T-helper 2 cell treated with Interferon-gamma antibody and Interleukin-4, amounts not matched to agents 100 ng/mL and 5 ng/mL, for 36 hours (primary cell): ENCODE measurements at regions not wholly inside any gene's neighbourhood (a gene's known extent, or its start where the extent isn't known, plus 50 kb on each side); places are given as distances from the start of the nearest gene placed in this dataset.

Source experiments
- intact Hi-C: fragments of 100-400 bp; cut with micrococcal nuclease; formaldehyde crosslinking; loops from one replicate; pipeline ENCODE4 v1.15.1; 2023

DNA sequence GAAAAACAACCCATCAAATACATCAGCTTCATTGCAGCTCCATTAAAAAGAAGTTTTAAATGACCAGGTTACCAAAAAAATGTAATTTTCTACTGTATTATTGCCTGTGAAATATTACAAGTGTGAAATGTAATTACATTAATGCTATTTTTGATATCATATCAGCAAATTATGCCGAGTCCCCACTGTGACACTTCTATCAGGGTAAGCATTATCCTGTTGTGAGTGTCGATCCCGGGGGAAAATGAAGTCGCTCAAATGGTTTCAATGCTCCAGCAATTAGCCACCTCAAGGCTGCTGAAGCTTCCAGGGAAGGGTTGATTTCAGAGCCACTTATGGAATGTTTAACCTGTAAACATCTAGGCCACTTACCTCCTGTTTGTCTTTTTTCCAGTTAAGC, 70.4 kb downstream of the RCN1 start:
- intact Hi-C loops: no loop called here

DNA sequence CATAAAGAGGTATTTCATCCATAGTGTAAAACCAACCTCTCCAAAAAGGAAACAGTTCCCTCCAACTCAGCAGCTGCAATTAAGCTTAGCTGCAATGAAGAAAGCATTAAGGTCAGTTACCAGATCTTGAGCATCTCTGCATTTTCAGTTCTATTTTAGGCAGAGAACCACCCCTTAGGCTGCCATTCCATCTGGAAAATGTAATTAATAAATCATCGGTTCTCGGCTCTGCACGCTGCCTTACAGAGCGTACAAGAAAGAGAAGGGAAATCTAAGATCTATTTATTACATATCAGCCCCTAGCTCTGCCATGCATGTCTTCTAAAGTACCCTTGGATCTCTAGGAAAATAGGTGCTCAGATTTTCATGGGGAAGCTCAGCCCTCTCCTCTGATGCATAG, 71.5 kb downstream of the RCN1 start:
- intact Hi-C loops: no loop called here

DNA sequence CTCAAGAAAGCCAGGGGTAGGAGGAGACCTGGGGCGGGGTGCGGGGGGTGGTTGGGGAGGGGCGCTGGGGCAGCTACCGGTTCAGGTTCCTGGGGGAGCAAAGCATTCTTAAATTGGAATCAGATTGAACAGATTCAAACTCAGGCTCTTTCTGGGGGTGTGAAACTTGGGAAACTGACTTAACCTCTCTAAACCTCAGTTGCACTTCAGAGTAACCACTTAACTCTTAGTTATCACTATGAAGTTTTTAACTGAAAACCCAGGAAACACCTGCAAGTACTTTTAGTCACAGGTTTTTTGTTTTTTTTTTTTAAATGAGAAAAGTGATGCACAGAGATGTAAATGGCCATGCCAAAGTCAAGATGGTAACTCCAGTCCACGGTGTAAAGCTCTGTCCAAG, 72.0 kb downstream of the RCN1 start:
- intact Hi-C loops: no loop called here

DNA sequence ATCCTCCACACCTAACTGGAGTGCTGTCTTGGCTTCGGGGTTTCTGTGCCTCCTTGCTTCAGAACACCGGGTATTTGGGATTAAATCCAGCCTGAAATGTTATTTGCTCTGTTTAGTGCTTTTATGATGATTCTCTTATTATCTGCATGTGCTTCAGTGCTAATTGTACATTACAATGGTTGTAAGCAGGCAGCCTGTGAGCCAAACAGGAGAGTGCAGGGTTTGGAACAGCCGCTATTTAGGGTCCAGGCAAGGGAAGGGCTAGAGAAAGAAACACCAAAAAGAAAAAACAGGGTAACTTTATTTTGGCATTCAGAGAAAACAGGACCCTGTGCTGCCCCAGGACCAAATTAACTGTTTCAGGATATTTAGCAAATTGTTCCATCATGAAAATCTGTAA, 72.7 kb downstream of the RCN1 start:
- intact Hi-C loops: no loop called here

DNA sequence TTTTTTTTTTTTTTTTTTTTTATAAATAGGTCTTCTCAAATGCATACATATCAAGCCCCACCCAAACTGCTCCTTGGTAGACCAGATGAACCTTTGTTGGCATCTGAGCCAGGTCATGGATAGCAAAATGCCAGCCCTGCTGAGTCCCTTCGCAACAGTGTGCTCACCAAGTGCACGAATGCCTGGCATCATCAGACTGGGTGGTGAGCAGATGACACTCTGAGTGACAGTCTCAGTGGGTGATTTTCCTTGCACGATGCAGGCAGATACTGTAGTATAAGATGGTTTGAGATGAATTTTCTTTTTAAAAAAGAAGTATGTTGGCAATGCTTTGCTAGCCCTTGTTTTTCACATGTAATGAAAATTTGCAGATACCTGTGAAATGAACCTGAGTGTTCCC, 74.0 kb downstream of the RCN1 start:
- intact Hi-C loops: no loop called here

DNA sequence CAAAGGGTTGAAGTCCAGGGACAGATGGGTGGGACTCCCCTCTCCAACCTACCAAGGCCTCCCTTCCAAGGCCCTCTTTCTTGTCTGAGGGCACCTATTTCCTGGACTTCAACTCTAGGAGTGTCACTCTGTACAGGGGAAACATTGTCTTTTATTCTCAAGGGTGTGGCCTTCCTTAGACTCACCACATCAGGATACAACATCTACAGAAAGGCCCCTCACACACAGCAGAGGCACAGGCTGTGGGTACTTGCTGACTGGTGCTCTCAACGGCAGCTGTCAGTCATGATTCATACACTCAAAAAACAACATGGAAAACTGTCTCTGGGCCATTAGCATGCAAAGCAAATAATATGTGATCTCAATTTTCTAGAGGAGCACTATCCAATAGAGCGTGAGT, 78.0 kb downstream of the RCN1 start:
- intact Hi-C loops: no loop called here

DNA sequence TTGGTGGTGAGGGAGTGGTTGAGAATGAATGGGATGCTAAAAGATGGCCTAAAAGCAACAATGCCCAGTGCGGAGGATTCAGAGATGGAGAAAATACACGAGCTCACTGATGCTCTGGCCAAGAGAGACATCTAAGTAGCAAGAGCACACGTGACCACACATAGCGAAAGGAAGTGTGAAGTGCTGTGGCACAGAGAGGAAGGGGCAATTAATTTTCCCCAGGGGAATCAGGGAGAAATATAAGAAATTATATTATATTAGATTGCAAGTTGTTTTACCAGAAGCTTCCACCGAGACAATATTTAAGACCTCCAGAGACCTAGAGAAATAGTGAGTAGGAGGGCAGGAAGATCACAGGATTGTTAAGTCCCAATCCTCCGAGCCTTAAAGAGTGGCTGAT, 80.6 kb downstream of the RCN1 start:
- intact Hi-C loops: loop anchor here (10.0 kb wide), 1 partner anchor 777 kb away; no protein-coding TSS in a partner anchor

DNA sequence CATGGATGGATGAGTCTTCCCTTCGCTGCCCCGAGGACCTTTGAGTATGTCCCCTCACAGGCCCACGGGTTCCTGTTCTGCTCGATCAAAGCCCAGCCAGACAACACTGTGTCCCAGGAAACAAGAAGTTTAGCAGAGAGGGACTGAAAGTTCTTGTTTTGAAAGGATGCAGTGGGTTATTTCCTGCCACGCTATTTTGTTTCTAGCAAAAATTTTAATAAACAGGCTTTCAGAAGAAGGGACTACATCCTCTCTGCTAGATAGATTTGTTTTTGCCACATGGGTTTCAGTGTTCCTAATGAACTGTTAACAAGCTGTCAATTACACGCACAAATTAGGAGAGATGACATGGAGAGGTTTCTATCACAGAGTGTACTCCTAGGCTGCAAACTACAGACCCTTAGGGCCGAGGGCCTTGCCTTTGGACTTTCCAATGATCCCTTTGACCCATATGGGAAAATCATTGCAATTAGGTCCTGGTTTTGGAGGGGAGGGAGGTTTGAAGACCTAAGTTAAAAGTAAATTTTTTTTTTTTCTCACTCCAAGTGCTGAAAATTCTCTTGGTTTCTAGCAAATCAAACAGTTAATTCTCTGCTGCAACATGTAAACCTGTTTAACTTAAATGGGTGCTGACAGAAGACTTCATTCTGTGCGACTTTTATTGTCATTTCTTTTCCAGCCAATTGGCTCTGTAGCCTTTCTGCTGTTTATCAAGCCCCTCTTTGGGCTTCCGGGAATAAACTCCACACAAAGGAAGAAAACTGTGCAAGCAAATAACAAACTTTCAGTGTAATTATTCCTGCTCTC, 81.4 kb downstream of the RCN1 start:
- intact Hi-C loops: loop anchor here (10.0 kb wide), 1 partner anchor 777 kb away; no protein-coding TSS in a partner anchor

DNA sequence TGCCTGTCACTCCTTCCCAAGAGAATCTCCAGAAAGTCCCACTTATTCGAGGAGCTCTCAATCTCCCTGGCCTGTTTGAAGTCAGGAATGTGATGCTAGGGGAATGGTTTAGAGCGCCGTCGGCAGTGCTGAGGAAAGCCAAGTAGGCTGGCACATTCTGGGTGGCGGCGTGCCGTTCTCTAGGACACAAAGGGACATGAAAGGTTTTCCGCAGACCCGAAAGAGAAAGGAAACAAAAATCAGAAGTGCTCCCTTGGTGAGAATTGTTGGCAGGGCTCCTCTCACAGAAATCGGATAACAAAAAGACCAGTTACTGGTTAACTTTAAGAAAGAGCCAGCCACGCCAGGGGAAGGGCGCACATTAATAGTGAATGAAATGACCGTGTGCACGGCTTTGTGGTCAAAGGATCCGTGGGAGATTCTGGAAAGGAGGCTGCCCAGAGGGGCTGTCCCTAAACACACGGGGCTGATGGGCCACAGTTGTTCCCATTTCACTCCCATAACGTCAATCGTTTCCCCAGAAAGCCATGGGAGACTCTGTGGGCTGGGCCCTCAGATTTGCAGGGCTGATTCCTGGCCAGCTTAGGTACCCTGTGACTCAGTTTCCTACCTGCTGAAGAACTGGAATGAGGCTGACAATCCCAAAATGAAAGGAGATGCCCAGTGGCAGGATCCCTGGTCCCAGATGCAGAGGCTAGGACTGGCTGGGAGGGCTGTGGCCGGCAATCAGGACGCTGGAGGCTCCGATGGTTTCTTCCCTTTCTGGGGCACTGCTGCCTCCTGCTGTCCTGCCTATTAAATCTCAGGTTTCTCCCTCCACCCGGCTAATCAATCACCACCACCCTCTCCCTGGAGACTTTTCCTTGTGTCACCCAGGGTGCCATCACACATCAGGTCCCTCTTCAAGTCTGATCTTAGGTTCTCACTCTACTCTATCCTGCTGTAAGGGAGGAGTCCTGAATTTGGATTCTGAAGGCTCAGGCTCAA, 82.3 kb downstream of the RCN1 start:
- intact Hi-C loops: loop anchor here (10.0 kb wide), 1 partner anchor 778 kb away; no protein-coding TSS in a partner anchor

DNA sequence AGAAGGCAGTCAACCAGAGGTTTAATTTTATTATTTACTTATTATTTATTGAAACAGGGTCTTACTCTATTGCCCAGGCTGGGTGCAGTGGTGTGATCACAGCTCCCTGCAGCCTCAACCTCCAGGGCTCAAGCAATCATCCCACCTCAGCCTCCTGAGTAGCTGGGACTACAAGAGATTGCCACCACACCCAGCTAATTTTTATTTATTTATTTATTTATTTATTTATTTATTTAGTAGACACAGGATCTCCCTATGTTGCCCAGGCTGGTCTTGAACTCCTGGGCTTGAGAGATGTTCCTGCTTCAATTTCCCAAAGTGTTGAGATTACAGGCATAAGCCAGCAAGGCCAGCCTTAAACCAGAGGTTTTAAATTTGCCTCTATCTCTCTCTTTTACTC, 83.1 kb downstream of the RCN1 start:
- intact Hi-C loops: loop anchor here (10.0 kb wide), 1 partner anchor 779 kb away; no protein-coding TSS in a partner anchor

DNA sequence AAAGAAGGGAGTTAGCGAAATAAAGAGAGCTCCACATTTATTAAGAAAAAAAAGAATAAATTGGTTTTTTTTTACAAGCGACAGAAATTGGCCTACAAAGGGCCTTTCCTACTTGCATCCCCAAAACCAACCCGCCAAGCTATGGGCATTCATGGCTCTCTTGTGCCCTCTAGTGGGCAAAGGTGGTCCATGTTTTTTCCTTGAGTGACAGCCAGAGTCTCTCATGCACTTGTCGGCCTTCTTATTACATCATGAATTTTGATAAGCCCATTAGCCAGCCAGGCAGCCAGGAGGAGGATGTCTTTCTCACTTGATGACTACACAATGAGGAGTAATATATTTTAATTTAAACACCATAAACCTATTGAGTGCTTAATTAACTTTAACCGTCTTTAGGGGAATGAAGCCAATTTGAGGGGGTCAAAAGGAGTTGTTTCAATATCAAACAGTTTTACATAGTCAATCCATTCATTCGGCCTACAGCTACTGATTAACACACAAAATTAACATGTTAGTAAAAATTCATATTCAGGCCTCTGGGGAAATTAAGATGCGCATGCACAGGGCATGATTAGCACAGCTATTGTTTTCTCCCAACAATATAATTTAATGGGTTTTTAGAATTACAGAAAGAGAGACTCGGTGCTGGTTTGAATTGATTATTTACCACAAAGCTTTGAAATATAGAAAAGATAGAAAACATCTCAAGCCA, 85.5 kb downstream of the RCN1 start:
- intact Hi-C loops: loop anchor here (1.0 to 10.0 kb wide), 3 partner anchors 124 to 938 kb away; no protein-coding TSS in a partner anchor

DNA sequence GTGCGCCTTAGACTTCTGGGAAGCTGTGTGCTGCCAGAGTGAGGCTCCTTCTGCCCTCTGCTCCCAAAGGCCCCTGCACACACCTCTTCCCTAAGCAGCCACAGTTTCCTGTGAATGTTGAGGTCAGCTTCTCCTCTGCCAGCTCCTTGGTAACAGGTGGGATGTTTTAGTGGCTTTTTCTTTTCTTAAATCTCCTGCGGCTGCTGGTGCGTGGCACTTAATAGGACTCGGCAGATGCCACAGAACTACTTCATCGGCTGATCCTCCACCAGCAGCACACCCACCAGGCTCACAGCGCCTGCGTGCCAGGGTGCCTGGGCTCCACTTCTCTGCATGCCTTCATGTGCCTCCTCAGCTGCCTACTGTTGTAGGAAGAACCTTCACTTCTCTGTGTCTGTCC, 87.8 kb downstream of the RCN1 start:
- intact Hi-C loops: loop anchor here (10.0 kb wide), 1 partner anchor 784 kb away; no protein-coding TSS in a partner anchor

DNA sequence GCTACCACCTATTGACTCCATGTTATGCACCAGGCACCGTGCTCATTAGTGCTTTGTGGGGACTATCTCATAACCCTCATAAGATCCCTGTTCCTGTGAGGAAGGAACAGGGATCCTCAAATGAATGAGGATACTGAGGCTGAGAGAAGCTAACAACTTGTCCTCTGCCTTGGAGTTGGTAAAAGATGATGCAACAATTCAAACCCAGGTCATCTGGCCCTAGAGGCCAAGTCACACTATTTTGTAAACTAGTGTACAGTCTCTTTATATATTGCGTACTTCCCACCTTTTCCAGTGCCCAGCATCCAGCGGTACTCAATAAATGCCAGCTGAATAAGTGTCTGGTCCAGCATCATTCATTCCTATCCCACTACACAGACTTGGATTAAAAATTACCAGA, 92.6 kb downstream of the RCN1 start:
- intact Hi-C loops: no loop called here

DNA sequence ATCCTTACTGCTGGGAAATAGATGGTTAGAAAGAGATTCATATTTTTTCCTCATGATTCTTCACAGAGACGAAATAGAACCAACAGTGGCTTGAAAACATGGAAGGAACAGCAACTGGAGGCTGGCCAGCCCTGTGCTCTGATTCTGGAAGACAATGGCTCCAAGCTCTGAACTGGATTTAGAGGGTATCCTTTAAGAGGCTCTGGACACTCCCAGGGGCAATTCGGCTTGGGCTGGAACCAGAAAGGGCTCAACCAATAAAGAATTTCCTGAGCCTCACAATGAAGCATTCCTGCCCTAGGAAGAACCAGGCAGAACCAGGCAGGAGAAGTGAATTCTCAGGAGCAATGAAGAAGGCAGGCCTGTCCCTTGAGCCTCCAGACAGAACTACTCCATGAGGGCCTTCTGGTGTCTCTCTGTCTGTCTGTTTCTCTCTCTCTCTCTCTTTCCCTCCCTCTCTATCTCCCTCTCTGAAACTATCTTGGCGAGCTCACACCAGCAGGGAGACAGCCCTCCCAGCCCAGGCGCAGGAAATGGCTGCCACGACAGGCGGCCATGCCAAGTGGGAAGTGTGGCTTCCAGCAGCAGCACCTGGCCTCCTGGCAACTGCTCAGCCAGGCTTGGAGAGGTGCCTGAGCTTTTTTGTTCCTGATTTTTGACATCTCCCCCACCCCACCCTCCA, 93.3 kb downstream of the RCN1 start:
- intact Hi-C loops: no loop called here

DNA sequence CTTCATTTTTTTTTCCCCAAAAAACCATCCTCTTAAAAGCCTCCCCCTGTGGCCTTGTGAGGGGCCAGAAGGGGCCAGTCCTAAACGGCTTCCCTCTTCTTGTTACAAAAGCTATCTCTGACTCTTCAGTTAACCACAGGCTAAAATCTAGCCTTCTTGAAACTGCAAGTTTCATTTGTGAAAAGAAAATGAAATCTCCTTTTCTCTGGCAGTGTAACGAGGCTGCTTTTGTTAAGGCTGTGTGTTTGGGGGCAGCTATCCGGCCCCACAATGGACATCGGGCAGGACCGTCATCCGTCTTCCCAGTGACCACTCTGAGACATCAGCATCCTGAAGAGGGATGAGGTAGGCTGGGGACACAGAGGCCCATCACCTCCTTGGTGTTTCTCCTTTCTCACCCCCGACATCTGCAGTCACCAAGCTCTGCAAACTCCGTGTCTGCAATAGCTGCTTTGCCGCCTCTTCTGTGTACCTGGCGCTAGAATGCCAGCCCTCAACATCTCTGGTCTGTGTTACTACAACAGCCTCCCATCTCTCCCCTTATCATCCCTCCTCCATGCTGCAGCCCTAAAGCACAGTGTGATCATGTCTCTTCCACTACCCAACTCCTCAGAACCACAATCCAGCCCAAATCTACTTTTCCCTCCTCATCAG, 94.0 kb downstream of the RCN1 start:
- intact Hi-C loops: no loop called here

DNA sequence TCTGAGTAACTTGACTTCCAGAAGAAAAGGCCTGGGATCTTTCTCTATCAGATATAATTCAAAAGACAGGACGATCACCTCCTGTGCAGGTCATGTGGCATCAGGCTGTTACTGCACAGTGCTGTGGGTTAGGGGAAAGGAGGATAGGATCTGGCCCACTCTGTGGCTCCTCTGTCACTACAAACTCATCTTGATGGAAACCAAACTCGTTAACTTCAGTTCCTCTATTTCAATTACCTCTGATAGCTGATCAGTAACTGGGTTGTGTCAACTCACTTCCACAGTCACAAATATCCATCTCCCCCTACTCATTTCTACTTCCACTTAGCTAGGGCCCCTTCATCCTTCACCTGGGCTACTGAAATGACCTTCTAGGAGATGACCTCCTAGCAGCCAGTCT, 95.2 kb downstream of the RCN1 start:
- intact Hi-C loops: no loop called here

DNA sequence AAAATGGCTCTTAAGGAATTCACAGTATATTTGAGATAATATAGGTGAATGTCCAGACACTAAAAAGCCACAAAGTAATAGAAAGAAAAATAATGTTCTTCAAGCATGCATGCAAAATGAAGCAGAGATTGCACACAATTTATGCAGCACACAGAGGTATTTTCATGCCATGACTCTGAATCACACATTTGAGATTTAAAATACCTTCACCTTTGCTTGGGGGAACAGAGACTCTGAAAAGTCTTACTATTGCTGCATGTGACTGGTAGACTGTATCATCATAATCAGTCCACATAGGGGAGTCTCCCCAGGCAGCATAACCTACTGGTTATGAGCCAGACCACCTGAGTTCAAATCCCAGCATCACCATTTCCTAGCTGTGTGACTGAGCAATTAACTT, 96.2 kb downstream of the RCN1 start:
- intact Hi-C loops: no loop called here

DNA sequence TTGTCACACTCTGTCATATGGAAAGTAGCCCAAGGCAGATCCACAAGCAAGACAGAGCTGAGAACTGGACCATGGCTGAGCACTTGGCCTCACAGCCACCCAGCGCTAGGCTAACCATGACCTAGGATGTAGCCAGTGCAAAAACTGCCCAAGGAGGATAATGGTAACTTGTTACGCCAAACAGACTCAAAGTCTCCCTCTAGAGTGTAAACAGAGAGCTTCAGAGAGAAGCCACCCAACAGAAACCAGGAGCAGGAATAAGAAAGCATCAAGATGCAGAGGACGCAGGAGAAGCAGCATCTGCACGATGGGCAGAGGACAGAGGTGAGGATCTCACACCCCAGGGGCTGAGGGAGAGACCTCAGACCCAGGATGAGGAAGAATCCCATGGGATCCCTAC, 97.9 kb downstream of the RCN1 start:
- intact Hi-C loops: no loop called here

DNA sequence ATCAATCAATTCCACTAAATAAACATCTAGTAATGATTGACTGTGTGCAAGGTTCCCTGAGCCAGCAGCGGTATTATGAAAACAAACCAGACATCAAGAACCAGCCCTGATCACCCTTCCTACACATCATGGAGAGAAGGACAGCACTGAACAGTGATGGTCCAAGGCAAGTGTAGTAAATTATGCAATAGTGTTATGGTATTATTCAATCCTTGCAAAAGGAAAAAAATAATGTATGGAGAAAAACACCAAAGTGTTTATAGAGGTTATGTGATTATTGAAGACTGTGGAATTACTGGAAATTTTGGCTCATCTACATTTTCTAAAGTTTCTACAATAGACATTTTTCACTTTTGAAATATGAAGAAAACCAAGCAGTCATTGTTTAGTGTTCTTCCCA, 105.3 kb downstream of the RCN1 start:
- intact Hi-C loops: no loop called here

DNA sequence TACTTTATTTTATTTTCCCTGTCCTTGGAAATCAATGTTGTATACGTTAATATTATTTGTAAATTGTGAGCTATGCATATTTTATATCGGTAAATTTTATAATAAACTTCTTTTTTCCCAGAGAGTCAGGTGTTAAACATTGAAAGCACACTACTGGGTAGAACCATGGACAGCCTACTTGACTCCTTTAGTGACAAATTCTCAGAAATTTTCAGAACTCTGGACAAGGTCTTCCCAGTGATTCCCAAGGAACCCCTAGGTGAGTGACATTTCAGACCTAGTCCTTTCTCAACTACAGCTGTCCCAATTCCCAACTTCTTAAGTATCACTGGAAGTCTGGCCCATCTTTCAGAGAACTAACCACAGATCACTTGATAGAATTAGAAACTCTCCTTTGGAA, 107.2 kb downstream of the RCN1 start:
- intact Hi-C loops: no loop called here
